ENCODE measurements at regions not wholly inside any gene's neighbourhood (a gene's known extent, or its start where the extent isn't known, plus 50 kb on each side); places are given as distances from the start of the nearest gene placed in this dataset.

- no peak for TF ChIP-seq POLR2A (IDR thresholded peaks at IDR 0.05)
- TF ChIP-seq CTCF (IDR thresholded peaks at IDR 0.05) = no peak
Measured at GRCh38 chr2:125259451-125259850, 1234.4 kb downstream of the CNTNAP5 start.
